ENCODE measurements at regions not wholly inside any gene's neighbourhood (a gene's known extent, or its start where the extent isn't known, plus 50 kb on each side); places are given as distances from the start of the nearest gene placed in this dataset.

GRCh38 chrX:114251575-114251974 is 332.3 kb upstream of the HTR2C start:
- Mint-ChIP-seq H3K36me3 (ENCODE audit: insufficient read depth, unreplicated experiment) (no peaks in the 10 kb centered on the region), H3K27me3 (ENCODE audit: unreplicated experiment) (no peaks in the 10 kb centered on the region), H3K27ac (ENCODE audit: unreplicated experiment) (no peak overlapping the region), H3K4me1 (ENCODE audit: low read depth, unreplicated experiment) (no peaks in the 10 kb centered on the region), H3K4me3 (ENCODE audit: low read depth, unreplicated experiment) (no peak overlapping the region), H3K9me3 (ENCODE audit: low read depth, unreplicated experiment) (peaks cover 9% of the 10 kb centered on the region)
- CTCF ChIA-PET, result no interaction called here
- intact Hi-C loops (cut with micrococcal nuclease; ENCODE audit: unreplicated experiment), result no loop called here
- TF ChIP-seq CTCF (IDR thresholded peaks at IDR 0.05; ENCODE audit: unreplicated experiment), result no peak
- no TSS peak for BruUV-seq (replicated peaks)
- DNase-seq, result no peak

GRCh38 chrX:114221445-114221844 is 362.4 kb upstream of the HTR2C start:
- BruUV-seq (replicated peaks), result no TSS peak
- intact Hi-C loops (cut with micrococcal nuclease; ENCODE audit: unreplicated experiment), result no loop called here
- no peaks in the 10 kb centered on the region for H3K4me1 Mint-ChIP-seq (ENCODE audit: low read depth, unreplicated experiment)

GRCh38 chrX:114210879-114211278 is 373.0 kb upstream of the HTR2C start:
- no peak overlapping the region for H3K4me3 Mint-ChIP-seq (ENCODE audit: low read depth, unreplicated experiment)
- CTCF ChIA-PET, result no interaction called here
- no peaks in the 10 kb centered on the region for H3K4me1 Mint-ChIP-seq (ENCODE audit: low read depth, unreplicated experiment)
- no peak for TF ChIP-seq CTCF (IDR thresholded peaks at IDR 0.05; ENCODE audit: unreplicated experiment)
- H3K9me3 Mint-ChIP-seq (ENCODE audit: low read depth, unreplicated experiment), result peaks cover 7% of the 10 kb centered on the region
- no peak for DNase-seq
- H3K36me3 Mint-ChIP-seq (ENCODE audit: insufficient read depth, unreplicated experiment), result no peaks in the 10 kb centered on the region
- intact Hi-C loops (cut with micrococcal nuclease; ENCODE audit: unreplicated experiment), result no loop called here
- no peak overlapping the region for H3K27ac Mint-ChIP-seq (ENCODE audit: unreplicated experiment)
- BruUV-seq (replicated peaks), result no TSS peak
- H3K27me3 Mint-ChIP-seq (ENCODE audit: unreplicated experiment), result no peaks in the 10 kb centered on the region

More at GRCh38 chrX:114221445-114221844, 362.4 kb upstream of the HTR2C start:
- Mint-ChIP-seq H3K4me3 (ENCODE audit: low read depth, unreplicated experiment) (no peak overlapping the region), H3K36me3 (ENCODE audit: insufficient read depth, unreplicated experiment) (no peaks in the 10 kb centered on the region), H3K27me3 (ENCODE audit: unreplicated experiment) (no peaks in the 10 kb centered on the region), H3K9me3 (ENCODE audit: low read depth, unreplicated experiment) (no peaks in the 10 kb centered on the region), H3K27ac (ENCODE audit: unreplicated experiment) (no peak overlapping the region)
- CTCF ChIA-PET, result no interaction called here
- TF ChIP-seq CTCF (IDR thresholded peaks at IDR 0.05; ENCODE audit: unreplicated experiment), result no peak
- DNase-seq, result no peak

GRCh38 chrX:114201622-114202021 is 382.3 kb upstream of the HTR2C start:
- peaks cover 12% of the 10 kb centered on the region for H3K9me3 Mint-ChIP-seq (ENCODE audit: low read depth, unreplicated experiment)
- H3K4me1 Mint-ChIP-seq (ENCODE audit: low read depth, unreplicated experiment), result no peaks in the 10 kb centered on the region
- H3K27ac Mint-ChIP-seq (ENCODE audit: unreplicated experiment), result no peak overlapping the region
- no TSS peak for BruUV-seq (replicated peaks)
- no peaks in the 10 kb centered on the region for H3K36me3 Mint-ChIP-seq (ENCODE audit: insufficient read depth, unreplicated experiment)
- no peak overlapping the region for H3K4me3 Mint-ChIP-seq (ENCODE audit: low read depth, unreplicated experiment)
- intact Hi-C loops (cut with micrococcal nuclease; ENCODE audit: unreplicated experiment), result no loop called here
- no peaks in the 10 kb centered on the region for H3K27me3 Mint-ChIP-seq (ENCODE audit: unreplicated experiment)
- TF ChIP-seq CTCF (IDR thresholded peaks at IDR 0.05; ENCODE audit: unreplicated experiment), result no peak
- no peak for DNase-seq
- CTCF ChIA-PET, result no interaction called here

GRCh38 chrX:114181195-114181594 is 402.7 kb upstream of the HTR2C start:
- BruUV-seq (replicated peaks), result no TSS peak
- H3K4me3 Mint-ChIP-seq (ENCODE audit: low read depth, unreplicated experiment), result no peak overlapping the region
- no peak overlapping the region for H3K27ac Mint-ChIP-seq (ENCODE audit: unreplicated experiment)
- CTCF ChIA-PET, result no interaction called here
- TF ChIP-seq CTCF (IDR thresholded peaks at IDR 0.05; ENCODE audit: unreplicated experiment), result no peak
- peaks cover 14% of the 10 kb centered on the region for H3K9me3 Mint-ChIP-seq (ENCODE audit: low read depth, unreplicated experiment)
- no peaks in the 10 kb centered on the region for H3K27me3 Mint-ChIP-seq (ENCODE audit: unreplicated experiment)
- DNase-seq, result no peak
- H3K4me1 Mint-ChIP-seq (ENCODE audit: low read depth, unreplicated experiment), result no peaks in the 10 kb centered on the region
- no peaks in the 10 kb centered on the region for H3K36me3 Mint-ChIP-seq (ENCODE audit: insufficient read depth, unreplicated experiment)
- intact Hi-C loops (cut with micrococcal nuclease; ENCODE audit: unreplicated experiment), result no loop called here

All from Calu3 (cell line).